Thoracic aorta (tissue), 2 donors: ENCODE measurements at regions not wholly inside any gene's neighbourhood (a gene's known extent, or its start where the extent isn't known, plus 50 kb on each side); places are given as distances from the start of the nearest gene placed in this dataset.

Source experiments
- ATAC-seq: fragments of 150-250 bp; one replicate; pipeline ENCODE4 v1.8.0; 2017; ENCODE audit warnings: low read depth; ENCODE audit not compliant: insufficient number of reproducible peaks, low FRiP score
- DNase-seq: peaks from one replicate; pipeline ENCODE4 v3.0.0-alpha.2; 2020; ENCODE audit warnings: low spot score
- H3K27ac ChIP-seq, 2 donors: fragments of 200-600 bp; sonication (generic); 1 replicate in 1 of 2; 2 replicates in 1 of 2; pipeline ENCODE4 v1.5.1; 2016; ENCODE audit warnings: mild to moderate bottlenecking in 2 of 2, moderate library complexity in 2 of 2
- H3K27me3 ChIP-seq: fragments of 200-600 bp; sonication (generic); replicated peaks from 2 replicates; pipeline ENCODE4 v1.6.0; 2016; ENCODE audit warnings: mild to moderate bottlenecking; ENCODE audit not compliant: insufficient read depth
- H3K36me3 ChIP-seq: fragments of 200-600 bp; sonication (generic); one replicate; pipeline ENCODE4 v1.5.1; 2016
- H3K4me1 ChIP-seq, 2 donors: fragments of 200-600 bp; sonication (generic); 1 replicate in 1 of 2; 2 replicates in 1 of 2; pipeline versions ENCODE4 v1.5.1 to v1.6.0; 2016; ENCODE audit warnings: low read depth in 2 of 2, mild to moderate bottlenecking in 1 of 2; ENCODE audit not compliant: control insufficient read depth in 1 of 2
- H3K4me3 ChIP-seq: fragments of 200-600 bp; sonication (generic); 2 replicates; pipeline ENCODE4 v1.5.1; 2016; ENCODE audit warnings: mild to moderate bottlenecking
- H3K9me3 ChIP-seq: fragments of 200-600 bp; sonication (generic); 2 replicates; pipeline ENCODE4 v1.5.1; 2016
- CTCF ChIP-seq: fragments of 200-600 bp; sonication (generic); IDR thresholded peaks from one replicate; pipeline ENCODE4 v1.5.1; 2019; ENCODE audit warnings: antibody characterized with exemption

GRCh38 chr17:73973586-73974409 lies 229.7 kb upstream of the RPL38 start:
- no peak for TF ChIP-seq CTCF
- H3K4me1 ChIP-seq = no peaks in the 10 kb centered on the region
- no peak overlapping the region for H3K27ac ChIP-seq
- no peak for ATAC-seq
- no peaks in the 10 kb centered on the region for H3K9me3 ChIP-seq
- DNase-seq = no peak
- H3K4me3 ChIP-seq = no peak overlapping the region
- no peaks in the 10 kb centered on the region for H3K27me3 ChIP-seq
- no peaks in the 10 kb centered on the region for H3K36me3 ChIP-seq

GRCh38 chr17:73974536-73974935 lies 228.9 kb upstream of the RPL38 start:
- TF ChIP-seq CTCF = no peak
- no peak overlapping the region for H3K4me3 ChIP-seq
- H3K27ac ChIP-seq = no peak overlapping the region
- ATAC-seq = no peak
- no peaks in the 10 kb centered on the region for H3K9me3 ChIP-seq
- H3K36me3 ChIP-seq = no peaks in the 10 kb centered on the region
- H3K27me3 ChIP-seq = no peaks in the 10 kb centered on the region
- DNase-seq = no peak
- no peaks in the 10 kb centered on the region for H3K4me1 ChIP-seq

GRCh38 chr17:73976147-73976546 lies 227.3 kb upstream of the RPL38 start:
- Histone ChIP-seq H3K4me1 (no peaks in the 10 kb centered on the region), H3K27me3 (no peaks in the 10 kb centered on the region), H3K9me3 (no peaks in the 10 kb centered on the region), H3K4me3 (no peak overlapping the region), H3K36me3 (no peaks in the 10 kb centered on the region), H3K27ac (no peak overlapping the region)
- TF ChIP-seq CTCF = no peak
- no peak for ATAC-seq
- no peak for DNase-seq

GRCh38 chr17:73976676-73977521 lies 226.6 kb upstream of the RPL38 start:
- Histone ChIP-seq H3K27me3 (no peaks in the 10 kb centered on the region), H3K36me3 (no peaks in the 10 kb centered on the region), H3K4me1 (no peaks in the 10 kb centered on the region), H3K4me3 (no peak overlapping the region), H3K9me3 (no peaks in the 10 kb centered on the region), H3K27ac (no peak overlapping the region)
- DNase-seq (no peak), ATAC-seq (no peak)
- TF ChIP-seq CTCF = no peak

GRCh38 chr17:73980517-73980916 lies 223.0 kb upstream of the RPL38 start:
- H3K9me3 ChIP-seq = no peaks in the 10 kb centered on the region
- H3K4me1 ChIP-seq = no peaks in the 10 kb centered on the region
- H3K36me3 ChIP-seq = no peaks in the 10 kb centered on the region
- H3K27me3 ChIP-seq = no peaks in the 10 kb centered on the region
- H3K4me3 ChIP-seq = no peak overlapping the region
- no peak for TF ChIP-seq CTCF
- ATAC-seq (no peak), DNase-seq (no peak)
- no peak overlapping the region for H3K27ac ChIP-seq
